IMR-90 (cell line): ENCODE measurements at regions not wholly inside any gene's neighbourhood (a gene's known extent, or its start where the extent isn't known, plus 50 kb on each side); places are given as distances from the start of the nearest gene placed in this dataset.

Experiments
- ATAC-seq: fragments of 200-7000 bp; cut with Tn5 transposase; 2 replicates; pipeline ENCODE4 v1.9.1; 2020; ENCODE audit warnings: low read depth, mild to moderate bottlenecking, moderate library complexity
- BruUV-seq: library from RNA; stranded (reverse); fragments of 400-500 nt; replicated peaks from 2 replicates; lab custom pipeline; 2021; lab: Mats Ljungman, UMichigan
- CTCF ChIA-PET: fragments of 300-600 bp; formaldehyde crosslinking; extraction: SDS; loops from one replicate; lab custom pipeline; 2021; ENCODE audit warnings: antibody characterized with exemption; lab: Yijun Ruan, JAX
- POLR2A ChIA-PET: fragments of 300-600 bp; sonication (Branson Sonifier 250); formaldehyde crosslinking; loops from one replicate; lab custom pipeline; 2022; ENCODE audit warnings: antibody characterized with exemption; ENCODE audit not compliant: unreplicated experiment; lab: Charles Lee
- DNase-seq: peaks from one replicate; pipeline ENCODE4 v3.0.0; 2013
- H2AFZ ChIP-seq: replicated peaks from 2 replicates; pipeline ENCODE3; 2013; ENCODE audit warnings: low read length, mild to moderate bottlenecking; ENCODE audit not compliant: poor library complexity
- H2AK5ac ChIP-seq: 2 replicates; pipeline ENCODE4 v1.6.1; 2013; ENCODE audit warnings: low read depth, low read length, inconsistent platforms
- H2AK9ac ChIP-seq: replicated peaks from 2 replicates; pipeline ENCODE3; 2013; ENCODE audit warnings: mild to moderate bottlenecking, low read depth, low read length, moderate library complexity; ENCODE audit not compliant: poor library complexity
- H2BK120ac ChIP-seq: 2 replicates; pipeline ENCODE4 v1.6.1; 2013; ENCODE audit warnings: low read depth, low read length, inconsistent platforms
- H2BK15ac ChIP-seq: 3 replicates; pipeline ENCODE4 v1.6.1; 2013; ENCODE audit warnings: low read depth, low read length, inconsistent platforms
- H2BK20ac ChIP-seq: 2 replicates; pipeline ENCODE4 v1.6.1; 2013; ENCODE audit warnings: low read depth, mild to moderate bottlenecking, inconsistent platforms, low read length, moderate library complexity
- H2BK5ac ChIP-seq: 2 replicates; pipeline ENCODE4 v1.6.1; 2013; ENCODE audit warnings: mild to moderate bottlenecking, low read depth, low read length, inconsistent platforms; ENCODE audit not compliant: poor library complexity, severe bottlenecking
- H3K14ac ChIP-seq: replicated peaks from 2 replicates; pipeline ENCODE4 v1.6.1; 2013; ENCODE audit warnings: low read depth, low read length, inconsistent platforms
- H3K18ac ChIP-seq: 2 replicates; pipeline ENCODE4 v1.6.1; 2013; ENCODE audit warnings: low read depth, low read length, control low read depth
- H3K23ac ChIP-seq: 2 replicates; pipeline ENCODE4 v1.6.1; 2013; ENCODE audit warnings: low read depth, low read length, inconsistent platforms
- H3K27ac ChIP-seq: 2 replicates; pipeline ENCODE4 v1.5.1; 2013; ENCODE audit warnings: mild to moderate bottlenecking, control low read depth, low read length; ENCODE audit not compliant: insufficient read depth
- H3K27me3 ChIP-seq: 2 replicates; pipeline ENCODE4 v1.6.1; 2013; ENCODE audit warnings: low read length; ENCODE audit not compliant: control insufficient read depth, insufficient read depth
- H3K36me3 ChIP-seq: 2 replicates; pipeline ENCODE4 v1.6.1; 2013; ENCODE audit warnings: low read length, mixed read lengths; ENCODE audit not compliant: control insufficient read depth, insufficient read depth
- H3K4ac ChIP-seq: 2 replicates; pipeline ENCODE4 v1.6.1; 2013; ENCODE audit warnings: low read depth, low read length, inconsistent platforms
- H3K4me1 ChIP-seq: 2 replicates; pipeline ENCODE4 v1.6.1; 2013; ENCODE audit warnings: low read length, mixed read lengths; ENCODE audit not compliant: control insufficient read depth, insufficient read depth
- H3K4me2 ChIP-seq: 2 replicates; pipeline ENCODE4 v1.6.1; 2013; ENCODE audit warnings: low read depth, mild to moderate bottlenecking, control low read depth, low read length, moderate library complexity
- H3K4me3 ChIP-seq: 2 replicates; pipeline ENCODE4 v1.5.1; 2013; ENCODE audit warnings: low read depth, mild to moderate bottlenecking, control low read depth, low read length, moderate library complexity; ENCODE audit not compliant: insufficient read depth
- H3K56ac ChIP-seq: 2 replicates; pipeline ENCODE4 v1.6.1; 2013; ENCODE audit warnings: low read length, inconsistent platforms; ENCODE audit not compliant: insufficient read depth; ENCODE audit errors: extremely low read depth
- H3K79me1 ChIP-seq, 2 experiments: 2 replicates each; pipeline ENCODE4 v1.6.1; 2013; ENCODE audit warnings: low read length in 2 of 2, inconsistent platforms in 1 of 2, low read depth in 1 of 2
- H3K9ac ChIP-seq: 2 replicates; pipeline ENCODE4 v1.6.1; 2013; ENCODE audit warnings: low read depth, low read length, control low read depth
- H3K9me1 ChIP-seq: 2 replicates; pipeline ENCODE4 v1.6.1; 2013; ENCODE audit warnings: low read length, inconsistent platforms; ENCODE audit not compliant: insufficient read depth
- H3K9me3 ChIP-seq: 2 replicates; pipeline ENCODE4 v1.6.1; 2013; ENCODE audit warnings: low read length; ENCODE audit not compliant: control insufficient read depth, insufficient read depth
- H4K20me1 ChIP-seq: 2 replicates; pipeline ENCODE4 v1.6.1; 2013; ENCODE audit warnings: low read length, inconsistent platforms; ENCODE audit not compliant: insufficient read depth
- H4K5ac ChIP-seq: 2 replicates; pipeline ENCODE4 v1.6.1; 2013; ENCODE audit warnings: mild to moderate bottlenecking, low read depth, low read length, control low read depth
- H4K8ac ChIP-seq, 2 experiments: 2 replicates each; pipeline ENCODE4 v1.6.1; 2013; ENCODE audit warnings: low read depth in 2 of 2, low read length in 2 of 2, control low read depth in 1 of 2, inconsistent platforms in 1 of 2
- H4K91ac ChIP-seq: 2 replicates; pipeline ENCODE4 v1.6.1; 2013; ENCODE audit warnings: low read depth, low read length, inconsistent platforms; ENCODE audit not compliant: insufficient read depth
- CEBPB ChIP-seq: IDR thresholded peaks from 2 replicates; pipeline ENCODE4 v1.6.1; 2012; ENCODE audit warnings: low read depth, low read length, improper control_type of control experiment
- CHD1 ChIP-seq: IDR thresholded peaks from 2 replicates; pipeline ENCODE4 v1.6.1; 2012; ENCODE audit warnings: low read depth, low read length, improper control_type of control experiment
- FOS ChIP-seq: fragments of 150-350 bp; IDR thresholded peaks from 2 replicates; pipeline ENCODE4 v1.6.1; 2016; ENCODE audit warnings: low read depth, low read length
- MAFK ChIP-seq: IDR thresholded peaks from 2 replicates; pipeline ENCODE4 v1.6.1; 2012; ENCODE audit warnings: low read depth, low read length, improper control_type of control experiment
- MAZ ChIP-seq: IDR thresholded peaks from 2 replicates; pipeline ENCODE4 v1.6.1; 2012; ENCODE audit warnings: low read depth, mild to moderate bottlenecking, low read length, improper control_type of control experiment, moderate library complexity, borderline replicate concordance
- MXI1 ChIP-seq: IDR thresholded peaks from 2 replicates; pipeline ENCODE4 v1.6.1; 2012; ENCODE audit warnings: low read depth, mild to moderate bottlenecking, low read length, moderate library complexity, borderline replicate concordance
- NFE2L2 ChIP-seq: fragments of 150-350 bp; IDR thresholded peaks from 2 replicates; pipeline ENCODE4 v1.6.1; 2016; ENCODE audit warnings: low read depth, mild to moderate bottlenecking, low read length
- POLR2A ChIP-seq: IDR thresholded peaks from 2 replicates; pipeline ENCODE4 v1.6.1; 2012; ENCODE audit warnings: mild to moderate bottlenecking, low read depth, low read length
- RAD21 ChIP-seq: IDR thresholded peaks from 2 replicates; pipeline ENCODE4 v1.6.1; 2012; ENCODE audit warnings: low read length, improper control_type of control experiment
- RFX5 ChIP-seq: IDR thresholded peaks from 2 replicates; pipeline ENCODE4 v1.8.0; 2012; ENCODE audit warnings: low read depth, mild to moderate bottlenecking, low read length, moderate library complexity
- SMC3 ChIP-seq: fragments of 150-350 bp; IDR thresholded peaks from 2 replicates; pipeline ENCODE4 v1.6.1; 2016; ENCODE audit warnings: low read depth, mild to moderate bottlenecking, antibody characterized with exemption, low read length, moderate library complexity
- dilution Hi-C: fragments of 300-500 bp; cut with HindIII; formaldehyde crosslinking; loops from one replicate; pipeline ENCODE4 v1.14.3; 2018; ENCODE audit warnings: low sequenced_read_pairs; ENCODE audit not compliant: unreplicated experiment
- in situ Hi-C: fragments of 300-500 bp; cut with MboI; formaldehyde crosslinking; loops from 3 replicates; pipeline ENCODE4 v1.14.3; 2019; ENCODE audit warnings: low sequenced_read_pairs, inconsistent platforms, mixed read lengths
- intact Hi-C: fragments of 100-400 bp; cut with micrococcal nuclease; formaldehyde crosslinking; loops from 2 replicates; pipeline ENCODE4 v1.10.0; 2022
- TF ChIP-seq, protein P1 (sequence below): fragments of 150-350 bp; IDR thresholded peaks from 2 replicates; pipeline ENCODE4 v1.6.1; 2016; ENCODE audit warnings: low read depth, mild to moderate bottlenecking, low read length, moderate library complexity, borderline replicate concordance
- TF ChIP-seq, protein P2 (sequence below): conservative IDR thresholded peaks from 2 replicates; pipeline ENCODE4 v1.5.1; 2012; ENCODE audit warnings: mild to moderate bottlenecking, low read depth, low read length, improper control_type of control experiment
- TF ChIP-seq, protein P3 (sequence below): fragments of 150-350 bp; IDR thresholded peaks from 2 replicates; pipeline ENCODE4 v1.6.1; 2017; ENCODE audit warnings: mild to moderate bottlenecking, antibody characterized with exemption, low read length, low read depth

DNA sequence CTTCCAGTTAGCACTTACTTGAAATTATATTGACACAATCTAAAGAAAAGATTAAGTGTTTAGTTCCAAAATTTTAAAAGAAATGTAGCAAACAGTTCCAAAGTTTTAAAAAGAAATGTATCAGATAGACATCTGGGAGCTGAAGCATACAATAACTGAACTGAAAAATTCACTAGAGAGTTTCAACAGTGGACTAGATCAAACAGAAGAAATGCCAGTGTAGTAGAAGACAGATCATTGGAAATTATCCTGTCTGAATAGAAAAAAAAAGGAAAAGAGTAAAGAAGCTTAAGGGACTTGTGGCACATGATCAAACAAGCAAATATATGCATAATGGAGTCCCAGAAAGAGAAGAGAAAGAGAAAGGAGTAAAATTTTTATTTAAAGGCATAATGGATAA lies 261.4 kb downstream of the LAS1L start:
- no peak overlapping the region for H3K56ac ChIP-seq
- BruUV-seq: no TSS peak
- TF ChIP-seq MXI1 (no peak), CHD1 (no peak), FOS (no peak), NFE2L2 (no peak), SMC3 (no peak), MAZ (no peak), MAFK (no peak), RAD21 (no peak), RFX5 (no peak), POLR2A (no peak), CEBPB (no peak)
- TF ChIP-seq, protein P1, sequence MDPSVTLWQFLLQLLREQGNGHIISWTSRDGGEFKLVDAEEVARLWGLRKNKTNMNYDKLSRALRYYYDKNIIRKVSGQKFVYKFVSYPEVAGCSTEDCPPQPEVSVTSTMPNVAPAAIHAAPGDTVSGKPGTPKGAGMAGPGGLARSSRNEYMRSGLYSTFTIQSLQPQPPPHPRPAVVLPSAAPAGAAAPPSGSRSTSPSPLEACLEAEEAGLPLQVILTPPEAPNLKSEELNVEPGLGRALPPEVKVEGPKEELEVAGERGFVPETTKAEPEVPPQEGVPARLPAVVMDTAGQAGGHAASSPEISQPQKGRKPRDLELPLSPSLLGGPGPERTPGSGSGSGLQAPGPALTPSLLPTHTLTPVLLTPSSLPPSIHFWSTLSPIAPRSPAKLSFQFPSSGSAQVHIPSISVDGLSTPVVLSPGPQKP: no peak
- TF ChIP-seq, protein P2, sequence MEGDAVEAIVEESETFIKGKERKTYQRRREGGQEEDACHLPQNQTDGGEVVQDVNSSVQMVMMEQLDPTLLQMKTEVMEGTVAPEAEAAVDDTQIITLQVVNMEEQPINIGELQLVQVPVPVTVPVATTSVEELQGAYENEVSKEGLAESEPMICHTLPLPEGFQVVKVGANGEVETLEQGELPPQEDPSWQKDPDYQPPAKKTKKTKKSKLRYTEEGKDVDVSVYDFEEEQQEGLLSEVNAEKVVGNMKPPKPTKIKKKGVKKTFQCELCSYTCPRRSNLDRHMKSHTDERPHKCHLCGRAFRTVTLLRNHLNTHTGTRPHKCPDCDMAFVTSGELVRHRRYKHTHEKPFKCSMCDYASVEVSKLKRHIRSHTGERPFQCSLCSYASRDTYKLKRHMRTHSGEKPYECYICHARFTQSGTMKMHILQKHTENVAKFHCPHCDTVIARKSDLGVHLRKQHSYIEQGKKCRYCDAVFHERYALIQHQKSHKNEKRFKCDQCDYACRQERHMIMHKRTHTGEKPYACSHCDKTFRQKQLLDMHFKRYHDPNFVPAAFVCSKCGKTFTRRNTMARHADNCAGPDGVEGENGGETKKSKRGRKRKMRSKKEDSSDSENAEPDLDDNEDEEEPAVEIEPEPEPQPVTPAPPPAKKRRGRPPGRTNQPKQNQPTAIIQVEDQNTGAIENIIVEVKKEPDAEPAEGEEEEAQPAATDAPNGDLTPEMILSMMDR: no peak
- TF ChIP-seq, protein P3, sequence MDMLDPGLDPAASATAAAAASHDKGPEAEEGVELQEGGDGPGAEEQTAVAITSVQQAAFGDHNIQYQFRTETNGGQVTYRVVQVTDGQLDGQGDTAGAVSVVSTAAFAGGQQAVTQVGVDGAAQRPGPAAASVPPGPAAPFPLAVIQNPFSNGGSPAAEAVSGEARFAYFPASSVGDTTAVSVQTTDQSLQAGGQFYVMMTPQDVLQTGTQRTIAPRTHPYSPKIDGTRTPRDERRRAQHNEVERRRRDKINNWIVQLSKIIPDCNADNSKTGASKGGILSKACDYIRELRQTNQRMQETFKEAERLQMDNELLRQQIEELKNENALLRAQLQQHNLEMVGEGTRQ: no peak
- no peaks in the 10 kb centered on the region for H4K20me1 ChIP-seq
- intact Hi-C loops: no loop called here
- no peak overlapping the region for H2BK5ac ChIP-seq
- H4K8ac ChIP-seq: no peak overlapping the region
- DNase-seq: no peak
- no peak overlapping the region for H3K23ac ChIP-seq
- dilution Hi-C loops: no loop called here
- H3K9me1 ChIP-seq: no peaks in the 10 kb centered on the region
- H3K27me3 ChIP-seq: no peaks in the 10 kb centered on the region
- no peaks in the 10 kb centered on the region for H3K79me1 ChIP-seq
- CTCF ChIA-PET: no interaction called here
- no peak overlapping the region for H3K9ac ChIP-seq
- no peak overlapping the region for H2AK5ac ChIP-seq
- peaks cover 11% of the 10 kb centered on the region for H3K9me3 ChIP-seq
- no peak overlapping the region for H3K4me2 ChIP-seq
- H3K27ac ChIP-seq: no peak overlapping the region
- no peak overlapping the region for H3K18ac ChIP-seq
- no peak for ATAC-seq
- no peak overlapping the region for H2AK9ac ChIP-seq
- no peak overlapping the region for H2BK120ac ChIP-seq
- no peak overlapping the region for H2AFZ ChIP-seq
- H3K36me3 ChIP-seq: no peaks in the 10 kb centered on the region
- H3K4me1 ChIP-seq: no peaks in the 10 kb centered on the region
- H3K4ac ChIP-seq: no peak overlapping the region
- no peak overlapping the region for H2BK15ac ChIP-seq
- no peak overlapping the region for H2BK20ac ChIP-seq
- no peak overlapping the region for H4K91ac ChIP-seq
- H3K4me3 ChIP-seq: no peak overlapping the region
- no peak overlapping the region for H4K5ac ChIP-seq
- H3K14ac ChIP-seq: no peak overlapping the region
- POLR2A ChIA-PET: no interaction called here
- in situ Hi-C loops: no loop called here
